Subcutaneous abdominal adipose tissue (tissue), 5 donors: ENCODE measurements at regions not wholly inside any gene's neighbourhood (a gene's known extent, or its start where the extent isn't known, plus 50 kb on each side); places are given as distances from the start of the nearest gene placed in this dataset.

ENCODE experiments used
- H3K27ac ChIP-seq: one replicate; pipeline ENCODE4 v1.7.0; 2013; ENCODE audit warnings: low read depth, mild to moderate bottlenecking, inconsistent platforms, low read length, moderate library complexity
- H3K27me3 ChIP-seq, 5 donors: one replicate each; pipeline ENCODE4 v1.7.0; 2013; ENCODE audit warnings: low read length in 5 of 5, inconsistent platforms in 1 of 5; ENCODE audit not compliant: control insufficient read depth in 5 of 5, insufficient read depth in 4 of 5
- H3K36me3 ChIP-seq, 5 donors: one replicate each; pipeline ENCODE4 v1.7.0; 2013; ENCODE audit warnings: low read length in 5 of 5; ENCODE audit not compliant: control insufficient read depth in 5 of 5, insufficient read depth in 5 of 5
- H3K4me1 ChIP-seq, 5 donors: one replicate each; pipeline ENCODE4 v1.7.0; 2013; ENCODE audit warnings: low read length in 5 of 5, mild to moderate bottlenecking in 3 of 5, moderate library complexity in 1 of 5; ENCODE audit not compliant: control insufficient read depth in 5 of 5, insufficient read depth in 5 of 5
- H3K4me3 ChIP-seq, 5 donors: one replicate each; pipeline ENCODE4 v1.7.0; 2013; ENCODE audit warnings: low read length in 5 of 5, low read depth in 1 of 5
- H3K9ac ChIP-seq, 5 donors: one replicate each; pipeline ENCODE4 v1.7.0; 2013; ENCODE audit warnings: low read length in 5 of 5, mild to moderate bottlenecking in 4 of 5, moderate library complexity in 3 of 5
- H3K9me3 ChIP-seq, 5 donors: one replicate each; pipeline ENCODE4 v1.7.0; 2013; ENCODE audit warnings: low read length in 5 of 5; ENCODE audit not compliant: control insufficient read depth in 5 of 5
- donor health status: healthy.
- donor health status: healthy.
- donor health status: healthy.
- donor health status: healthy.
- donor health status: healthy.

DNA sequence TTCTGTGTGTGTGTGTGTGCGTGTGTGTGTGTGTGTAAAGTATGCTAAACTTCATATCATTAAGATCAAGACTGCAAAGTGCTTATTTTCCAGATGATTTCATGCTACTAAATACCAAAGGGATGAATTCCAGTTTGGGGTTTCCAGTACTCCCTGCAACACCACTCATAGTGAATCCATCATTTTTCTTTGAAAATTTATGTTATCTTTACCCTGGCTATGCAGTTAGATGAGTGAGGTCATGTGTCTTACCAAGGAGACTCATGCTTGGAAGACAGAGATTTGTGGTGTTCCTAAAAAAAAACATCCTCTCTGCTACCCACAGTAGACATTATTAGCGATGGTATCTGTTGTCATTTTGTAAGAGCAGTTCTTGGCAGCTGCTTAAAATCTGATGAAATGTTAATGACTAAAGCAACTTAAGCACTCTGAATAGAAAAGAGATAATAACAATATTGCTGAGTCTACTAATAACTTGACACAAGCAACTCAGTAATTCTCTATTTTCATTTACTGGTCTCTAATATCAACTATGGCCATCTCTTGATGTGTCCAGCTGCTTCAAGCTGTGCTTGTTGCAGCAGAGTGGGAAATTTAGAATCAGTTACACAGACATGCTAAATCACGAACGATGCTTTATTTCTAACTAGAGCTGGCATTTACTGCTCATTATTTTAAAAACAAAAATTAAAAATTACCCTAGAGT, 1953.0 kb upstream of the IGFBP7 start:
- Histone ChIP-seq H3K27ac (no peak overlapping the region), H3K9ac (no peak overlapping the region), H3K27me3 (no peaks in the 10 kb centered on the region), H3K36me3 (no peaks in the 10 kb centered on the region), H3K4me1 (no peaks in the 10 kb centered on the region), H3K9me3 (peaks cover 0 to 3% (median 0%) of the 10 kb centered on the region in 5 donors), H3K4me3 (no peak overlapping the region)

DNA sequence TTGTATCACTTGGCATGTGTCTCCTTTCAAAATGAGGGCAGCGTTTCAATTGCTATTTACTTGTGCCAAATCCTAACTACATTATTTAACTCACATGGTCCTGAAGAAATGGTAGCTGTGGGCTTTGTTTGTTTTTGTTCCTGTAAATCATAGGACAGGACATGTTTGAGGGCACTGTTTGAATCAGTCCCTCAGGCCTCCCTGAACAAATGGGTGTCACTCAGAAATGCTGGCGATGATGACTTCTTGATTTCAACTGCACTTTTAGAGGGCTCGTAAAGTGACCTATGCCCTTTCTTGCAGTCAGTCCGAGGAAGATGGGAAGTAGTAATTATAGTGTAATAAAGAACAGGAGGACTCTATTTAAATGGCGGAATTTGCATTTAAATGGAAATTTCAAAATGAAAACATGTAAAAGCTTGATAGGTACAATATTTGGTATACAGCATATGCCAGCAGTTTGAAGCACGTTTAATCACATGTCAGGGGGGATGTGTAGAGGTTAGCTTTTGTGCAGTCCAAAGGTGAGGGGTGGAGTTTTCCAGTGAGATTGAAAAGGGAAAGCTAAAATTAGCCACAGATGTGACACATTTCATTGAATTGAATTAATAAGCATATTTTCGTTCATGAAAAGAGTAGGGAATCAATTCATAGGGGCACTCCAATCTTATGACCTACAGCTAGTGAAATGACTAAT, 1958.7 kb upstream of the IGFBP7 start:
- no peaks in the 10 kb centered on the region for H3K36me3 ChIP-seq
- H3K4me1 ChIP-seq = no peaks in the 10 kb centered on the region
- H3K27me3 ChIP-seq = no peaks in the 10 kb centered on the region
- no peak overlapping the region for H3K4me3 ChIP-seq
- no peak overlapping the region for H3K9ac ChIP-seq
- no peak overlapping the region for H3K27ac ChIP-seq
- no peaks in the 10 kb centered on the region for H3K9me3 ChIP-seq

DNA sequence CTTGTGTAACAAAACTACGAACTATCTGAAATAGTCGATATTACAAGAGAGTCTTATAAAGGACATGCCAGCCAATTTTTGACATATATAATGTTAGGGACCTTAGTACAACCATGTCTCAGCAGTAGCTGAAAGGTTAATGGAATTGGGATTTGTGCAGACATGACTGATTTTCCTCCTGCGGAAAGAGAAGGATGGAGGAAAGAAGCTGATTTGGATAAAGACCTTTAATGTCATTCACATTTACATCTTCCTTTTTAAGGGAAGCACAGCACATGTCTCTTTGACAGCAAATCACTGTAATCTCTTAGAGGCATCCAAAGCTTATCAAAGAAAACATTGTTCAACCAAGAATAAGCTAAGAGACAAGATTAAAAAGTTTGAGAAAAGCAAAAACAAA, 1976.2 kb upstream of the IGFBP7 start:
- Histone ChIP-seq H3K36me3 (no peaks in the 10 kb centered on the region), H3K9ac (no peak overlapping the region), H3K27me3 (no peaks in the 10 kb centered on the region), H3K27ac (no peak overlapping the region), H3K4me1 (no peaks in the 10 kb centered on the region), H3K4me3 (no peak overlapping the region), H3K9me3 (no peaks in the 10 kb centered on the region)

DNA sequence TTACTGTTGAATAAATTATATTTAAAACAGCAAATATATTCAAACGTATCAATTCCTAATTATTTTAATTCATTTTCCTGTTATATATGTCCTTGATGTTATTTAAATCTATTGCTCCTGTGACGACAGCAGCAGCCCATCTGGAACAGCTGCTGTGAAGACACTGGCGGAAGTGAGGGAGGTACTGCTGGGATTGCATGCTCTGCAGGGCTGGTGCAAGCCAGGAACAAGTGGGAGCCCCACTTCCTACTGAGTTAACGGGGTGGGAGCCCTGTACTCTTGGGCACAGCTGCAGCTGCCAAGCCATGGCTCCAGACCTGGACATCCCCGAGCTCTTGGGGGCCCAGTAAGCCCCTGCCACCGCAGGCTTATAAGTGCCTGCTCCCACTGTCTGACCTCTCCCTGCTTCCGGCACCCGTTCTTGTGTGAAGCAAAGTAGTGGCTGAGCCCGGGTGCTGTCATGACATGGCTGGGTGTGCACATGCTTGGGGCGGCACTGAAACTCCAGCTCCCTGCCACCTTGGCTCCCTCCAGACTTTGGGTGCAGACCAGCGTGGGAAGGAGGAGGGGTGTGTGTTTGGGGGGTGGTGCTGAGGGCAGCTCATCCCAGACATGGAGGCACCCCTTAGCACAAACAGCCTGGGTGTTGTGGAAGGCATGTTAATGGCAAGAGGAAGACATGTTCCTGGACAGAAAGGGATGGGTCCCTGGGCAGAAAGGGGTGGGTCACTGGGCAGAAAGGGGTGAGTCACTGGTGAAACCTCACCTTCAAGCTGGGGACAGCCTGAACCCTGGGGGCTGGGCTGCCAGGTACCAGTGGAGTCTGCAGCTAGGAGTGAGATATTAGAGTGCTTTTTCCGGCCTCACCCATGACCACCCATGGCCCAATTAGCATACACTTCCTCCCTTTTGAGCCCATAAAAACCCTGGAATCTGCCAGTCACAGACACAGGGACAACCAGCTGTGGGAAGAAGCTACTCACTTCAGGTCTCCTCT, 1981.3 kb upstream of the IGFBP7 start:
- Histone ChIP-seq H3K4me1 (no peaks in the 10 kb centered on the region), H3K27me3 (peaks cover 0 to 3% (median 0%) of the 10 kb centered on the region in 5 donors), H3K4me3 (no peak overlapping the region), H3K9me3 (peaks cover 0 to 2% (median 0%) of the 10 kb centered on the region in 5 donors), H3K27ac (no peak overlapping the region), H3K36me3 (no peaks in the 10 kb centered on the region), H3K9ac (no peak overlapping the region)

- no peak overlapping the region for H3K4me3 ChIP-seq
- no peaks in the 10 kb centered on the region for H3K36me3 ChIP-seq
Observed at GRCh38 chr4:59094505-59094904, 1984.3 kb upstream of the IGFBP7 start.

GRCh38 chr4:59102311-59102710, 1992.1 kb upstream of the IGFBP7 start:
- no peak overlapping the region for H3K9ac ChIP-seq

More at GRCh38 chr4:59094505-59094904, 1984.3 kb upstream of the IGFBP7 start:
- Histone ChIP-seq H3K27me3 (peaks cover 0 to 3% (median 0%) of the 10 kb centered on the region in 5 donors), H3K27ac (no peak overlapping the region), H3K9me3 (peaks cover 0 to 2% (median 0%) of the 10 kb centered on the region in 5 donors), H3K4me1 (no peaks in the 10 kb centered on the region), H3K9ac (no peak overlapping the region)

DNA sequence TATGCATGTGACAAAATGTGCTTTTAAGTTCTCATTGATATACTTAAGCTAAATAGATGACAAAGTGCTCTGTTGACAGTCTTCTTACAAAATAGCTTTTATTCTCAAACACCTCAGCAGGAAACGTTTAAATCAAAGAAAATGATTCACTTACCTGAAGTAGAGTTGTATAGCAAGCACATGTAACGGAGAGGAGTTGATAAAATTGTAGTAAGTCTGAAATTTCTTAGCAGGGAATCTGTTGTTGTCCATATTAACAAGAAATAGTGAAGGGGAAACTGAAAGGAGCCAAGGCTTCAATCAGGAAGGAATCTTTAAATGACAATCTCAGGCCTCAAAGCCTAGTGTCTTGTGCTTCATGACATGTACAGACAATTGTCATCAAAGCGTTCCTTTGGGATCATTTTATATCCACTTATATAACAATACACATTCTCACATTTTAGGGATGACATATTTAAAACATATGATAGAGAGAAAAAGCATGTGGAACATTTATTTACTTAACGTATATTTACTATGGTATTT, 2010.2 kb upstream of the IGFBP7 start:
- Histone ChIP-seq H3K27me3 (no peaks in the 10 kb centered on the region), H3K27ac (no peak overlapping the region), H3K9ac (no peak overlapping the region), H3K4me1 (no peaks in the 10 kb centered on the region), H3K36me3 (no peaks in the 10 kb centered on the region), H3K9me3 (no peaks in the 10 kb centered on the region), H3K4me3 (no peak overlapping the region)

More at GRCh38 chr4:59102311-59102710, 1992.1 kb upstream of the IGFBP7 start:
- Histone ChIP-seq H3K27me3 (no peaks in the 10 kb centered on the region), H3K27ac (no peak overlapping the region), H3K4me3 (no peak overlapping the region), H3K9me3 (no peaks in the 10 kb centered on the region), H3K4me1 (no peaks in the 10 kb centered on the region), H3K36me3 (no peaks in the 10 kb centered on the region)

GRCh38 chr4:59122626-59123025, 2012.4 kb upstream of the IGFBP7 start:
- Histone ChIP-seq H3K4me1 (no peaks in the 10 kb centered on the region), H3K27ac (no peak overlapping the region), H3K9me3 (no peaks in the 10 kb centered on the region), H3K36me3 (no peaks in the 10 kb centered on the region), H3K4me3 (no peak overlapping the region), H3K9ac (no peak overlapping the region), H3K27me3 (no peaks in the 10 kb centered on the region)

GRCh38 chr4:59126159-59126558, 2016.0 kb upstream of the IGFBP7 start:
- Histone ChIP-seq H3K36me3 (no peaks in the 10 kb centered on the region), H3K4me1 (no peaks in the 10 kb centered on the region), H3K27ac (no peak overlapping the region), H3K4me3 (no peak overlapping the region), H3K27me3 (no peaks in the 10 kb centered on the region), H3K9me3 (peaks cover 0 to 2% (median 0%) of the 10 kb centered on the region in 5 donors), H3K9ac (no peak overlapping the region)
